Sigmoid colon (tissue), 6 donors: ENCODE measurements at regions not wholly inside any gene's neighbourhood (a gene's known extent, or its start where the extent isn't known, plus 50 kb on each side); places are given as distances from the start of the nearest gene placed in this dataset.
"Not testable (repeated sequence)": the region's sequence is repeated elsewhere in the genome, so short reads cannot be mapped to it uniquely, and the experiment has no call there.

Source experiments
- DNase-seq: peaks from one replicate; pipeline ENCODE4 v3.0.0-alpha.2; 2019
- H3K27ac ChIP-seq, 4 donors: fragments of 200-600 bp; sonication (generic); one replicate each; pipeline ENCODE4 v1.5.1; 2016 to 2019; ENCODE audit warnings: mild to moderate bottlenecking in 1 of 4
- H3K27me3 ChIP-seq, 3 donors: fragments of 200-600 bp; sonication (generic); one replicate each; pipeline ENCODE4 v1.5.1; 2019; ENCODE audit warnings: mild to moderate bottlenecking in 1 of 3
- H3K36me3 ChIP-seq, 4 donors: fragments of 200-600 bp; sonication (generic); one replicate each; pipeline ENCODE4 v1.5.1; 2016 to 2019
- H3K4me1 ChIP-seq, 4 donors: fragments of 200-600 bp; sonication (generic); one replicate each; pipeline ENCODE4 v1.5.1; 2017 to 2019
- H3K4me3 ChIP-seq, 4 donors: fragments of 200-600 bp; sonication (generic); one replicate each; pipeline ENCODE4 v1.5.1; 2017 to 2019; ENCODE audit warnings: mild to moderate bottlenecking in 2 of 4, moderate library complexity in 1 of 4
- H3K9me3 ChIP-seq, 4 donors: fragments of 200-600 bp in 3 of 4; sonication (generic) in 3 of 4; one replicate each; pipeline versions ENCODE4 v1.5.1 to v1.6.1; 2013 to 2019
- CTCF ChIP-seq, 4 experiments: fragments of 450-650 bp in 3 of 4; fragments of 200-600 bp in 1 of 4; IDR thresholded peaks; one replicate each; pipeline ENCODE4 v1.5.1; 2016 to 2019; ENCODE audit warnings: antibody characterized with exemption in 4 of 4, mild to moderate bottlenecking in 3 of 4, moderate library complexity in 2 of 4
- EP300 ChIP-seq, 4 donors: sonication (generic); formaldehyde crosslinking; IDR thresholded peaks; one replicate each; pipeline ENCODE4 v1.6.1; 2017; ENCODE audit warnings: antibody characterized with exemption in 4 of 4
- POLR2A ChIP-seq, 2 donors: fragments of 450-650 bp; IDR thresholded peaks; one replicate each; pipeline ENCODE4 v1.6.1; 2016; ENCODE audit warnings: antibody characterized with exemption in 2 of 2, mild to moderate bottlenecking in 2 of 2, moderate library complexity in 2 of 2
- POLR2AphosphoS5 ChIP-seq, 4 donors: sonication (generic); formaldehyde crosslinking; IDR thresholded peaks; one replicate each; pipeline ENCODE4 v1.6.1; 2017; ENCODE audit warnings: antibody characterized with exemption in 4 of 4
- WGBS, 2 donors: extraction: QIAGEN DNeasy Blood & Tissue Kit; methylation state at CpG; one replicate each; pipeline ENCODE4 v1.1.7; 2013; 5-methylcytosine and 5-hydroxymethylcytosine counted together
- intact Hi-C: fragments of 100-400 bp; cut with DNase I; formaldehyde crosslinking; loops from one replicate; pipeline ENCODE4 v1.15.1; 2023
- donor health status: healthy with polysubstance abuse.
- donor health status: healthy.

- TF ChIP-seq POLR2AphosphoS5 (IDR thresholded peaks at IDR 0.05) (no peak), POLR2A (IDR thresholded peaks at IDR 0.05) (no peak), EP300 (IDR thresholded peaks at IDR 0.05) (no peak), CTCF (IDR thresholded peaks at IDR 0.05) (no peak)
Observed at GRCh38 chr14:101628975-101629374, 67.7 kb downstream of the DIO3 start.

DNA sequence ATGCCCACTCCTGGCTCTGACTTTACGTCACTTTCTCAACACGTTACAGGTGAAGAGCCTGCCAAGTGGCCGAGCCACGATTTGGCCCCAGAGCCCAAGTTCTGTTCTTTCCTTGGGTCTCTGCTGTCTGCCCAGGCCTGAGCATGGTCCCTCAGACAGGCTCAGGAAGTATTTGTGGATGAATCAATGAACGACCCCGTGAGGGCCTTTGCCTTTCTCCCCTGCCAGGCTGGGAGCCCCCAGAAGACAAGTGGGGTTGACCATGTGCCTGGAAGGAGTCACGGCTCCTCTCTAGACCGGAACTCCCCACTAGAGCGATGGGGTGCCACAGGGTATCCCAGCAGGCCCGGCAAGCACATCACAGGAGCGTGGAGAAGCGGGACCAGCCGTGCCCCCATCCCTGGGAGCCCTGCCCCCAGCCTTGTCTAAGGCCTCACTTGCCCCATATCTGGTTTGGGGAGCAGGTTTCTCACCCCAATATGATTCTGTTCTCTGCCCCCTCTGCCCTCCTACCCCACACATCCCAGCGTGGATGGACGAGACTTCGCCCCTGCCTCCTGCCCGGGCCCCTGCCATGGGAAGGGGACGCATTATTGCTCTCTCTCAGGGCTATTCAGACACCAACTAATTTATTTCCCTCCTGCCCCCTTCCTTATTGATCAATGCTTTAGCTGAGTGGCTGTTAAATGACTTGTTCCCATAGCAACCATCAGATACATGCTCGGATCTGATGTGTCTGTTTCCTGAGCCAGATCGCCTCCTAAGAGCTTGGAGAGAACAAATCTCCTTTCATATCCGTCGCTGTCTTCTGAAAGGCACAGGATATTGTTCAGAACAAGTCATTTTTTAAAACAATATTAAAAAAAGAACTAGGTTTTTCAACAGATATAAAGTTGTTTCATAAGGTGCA is 69.0 kb downstream of the DIO3 start:
- WGBS, 2 donors: 89 to 93% methylated on average over 22 of the region's 22 CpGs
- no peak for TF ChIP-seq EP300 (IDR thresholded peaks at IDR 0.05)
- Histone ChIP-seq H3K27ac (no peak overlapping the region), H3K9me3 (no peaks in the 10 kb centered on the region), H3K4me1 (peaks cover 0 to 14% (median 11%) of the 10 kb centered on the region in 4 donors), H3K36me3 (no peaks in the 10 kb centered on the region), H3K4me3 (no peak overlapping the region), H3K27me3 (no peaks in the 10 kb centered on the region)
- intact Hi-C loops: no loop called here
- no peak for DNase-seq

More at GRCh38 chr14:101628975-101629374, 67.7 kb downstream of the DIO3 start:
- intact Hi-C loops: loop anchor here (1.0 to 10.0 kb wide), 4 partner anchors 444 to 1244 kb away; no protein-coding TSS in a partner anchor
- Histone ChIP-seq H3K9me3 (no peaks in the 10 kb centered on the region), H3K4me1 (peaks cover 0 to 14% (median 11%) of the 10 kb centered on the region in 4 donors), H3K4me3 (peak overlapping the region in 2 of 4 donors; percentile 17 to 34), H3K27ac (peak overlapping the region in 1 of 4 donors; percentile 6), H3K27me3 (no peaks in the 10 kb centered on the region), H3K36me3 (no peaks in the 10 kb centered on the region)
- DNase-seq: no peak
- WGBS, 2 donors: 84 to 87% methylated on average over 8 of the region's 8 CpGs

- peaks cover 0 to 14% (median 11%) of the 10 kb centered on the region in 4 donors for H3K4me1 ChIP-seq
- H3K4me3 ChIP-seq: no peak overlapping the region
- no peak for DNase-seq
- WGBS, 2 donors: 74 to 84% methylated on average over 3 of the region's 3 CpGs
- H3K9me3 ChIP-seq: no peaks in the 10 kb centered on the region
- H3K27ac ChIP-seq: no peak overlapping the region
- intact Hi-C loops: no loop called here
- no peaks in the 10 kb centered on the region for H3K36me3 ChIP-seq
- H3K27me3 ChIP-seq: no peaks in the 10 kb centered on the region
- no peak for TF ChIP-seq POLR2A (IDR thresholded peaks at IDR 0.05)
- no peak for TF ChIP-seq POLR2AphosphoS5 (IDR thresholded peaks at IDR 0.05)
- TF ChIP-seq EP300 (IDR thresholded peaks at IDR 0.05): no peak
- TF ChIP-seq CTCF (IDR thresholded peaks at IDR 0.05): no peak
Observed at GRCh38 chr14:101631199-101631598, 69.9 kb downstream of the DIO3 start.

- WGBS, 2 donors: 87 to 92% methylated on average over 13 of the region's 13 CpGs
- intact Hi-C loops: not testable (repeated sequence)
Observed at GRCh38 chr14:101631970-101632369, 70.7 kb downstream of the DIO3 start.

DNA sequence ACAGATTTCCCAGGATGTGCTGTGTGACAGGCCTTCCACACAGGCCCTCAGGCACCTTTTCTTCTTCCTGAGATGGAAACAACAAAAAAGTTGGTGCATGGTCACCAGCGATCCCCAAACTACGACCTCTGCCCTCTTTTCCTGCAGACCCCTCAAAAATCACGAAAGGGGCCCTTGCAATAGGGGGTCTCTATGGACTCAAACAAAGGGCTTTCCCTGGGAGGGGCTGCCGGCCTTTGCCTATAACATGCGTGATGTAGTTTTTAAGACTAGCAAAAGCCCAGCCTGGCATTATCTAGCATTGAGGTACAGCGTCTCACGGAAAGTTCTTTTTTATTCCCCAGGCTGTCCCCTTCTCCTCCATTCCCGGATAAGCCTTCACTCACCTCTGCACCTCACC is 71.2 kb downstream of the DIO3 start:
- H3K27me3 ChIP-seq: no peaks in the 10 kb centered on the region
- WGBS, 2 donors: 90 to 93% methylated on average over 8 of the region's 8 CpGs
- TF ChIP-seq CTCF (IDR thresholded peaks at IDR 0.05) (no peak), EP300 (IDR thresholded peaks at IDR 0.05) (no peak), POLR2A (IDR thresholded peaks at IDR 0.05) (no peak), POLR2AphosphoS5 (IDR thresholded peaks at IDR 0.05) (no peak)
- H3K4me3 ChIP-seq: no peak overlapping the region
- H3K36me3 ChIP-seq: no peaks in the 10 kb centered on the region
- H3K9me3 ChIP-seq: no peaks in the 10 kb centered on the region
- DNase-seq: no peak
- H3K4me1 ChIP-seq: peaks cover 0 to 14% (median 11%) of the 10 kb centered on the region in 4 donors
- intact Hi-C loops: no loop called here
- H3K27ac ChIP-seq: no peak overlapping the region

More at GRCh38 chr14:101631970-101632369, 70.7 kb downstream of the DIO3 start:
- H3K27ac ChIP-seq, H3K36me3 ChIP-seq, H3K27me3 ChIP-seq, H3K9me3 ChIP-seq, DNase-seq, H3K4me3 ChIP-seq: not testable (repeated sequence)
- H3K4me1 ChIP-seq: peaks cover 0 to 14% (median 11%) of the 10 kb centered on the region in 4 donors
